PC-9 (cell line): ENCODE measurements at regions not wholly inside any gene's neighbourhood (a gene's known extent, or its start where the extent isn't known, plus 50 kb on each side); places are given as distances from the start of the nearest gene placed in this dataset.

Source experiments
- CTCF ChIP-seq: fragments of 200-600 bp; sonication (generic); conservative IDR thresholded peaks from 2 replicates; pipeline ENCODE4 v1.6.1; 2017; ENCODE audit warnings: mixed run types, antibody characterized with exemption, mild to moderate bottlenecking, moderate library complexity
- EZH2 ChIP-seq: fragments of 200-600 bp; sonication (generic); IDR thresholded peaks from 2 replicates; pipeline ENCODE4 v1.8.0; 2017; ENCODE audit warnings: antibody characterized with exemption, low read depth

GRCh38 chr17:33508215-33508614 is 215.1 kb upstream of the ASIC2 start:
- TF ChIP-seq CTCF (no peak), EZH2 (no peak)
